Right lobe of liver (tissue), 6 donors: ENCODE measurements at regions not wholly inside any gene's neighbourhood (a gene's known extent, or its start where the extent isn't known, plus 50 kb on each side); places are given as distances from the start of the nearest gene placed in this dataset.

Experiments used
- ATAC-seq, 4 donors: fragments of 200-7000 bp; cut with Tn5 transposase; one replicate each; pipeline ENCODE4 v1.9.1; 2020; ENCODE audit warnings: mild to moderate bottlenecking in 4 of 4, moderate library complexity in 4 of 4
- DNase-seq, 3 donors: peaks; one replicate each; pipeline ENCODE4 v3.0.0-alpha.2; 2020
- H3K27ac ChIP-seq, 3 donors: fragments of 200-600 bp; one replicate each; pipeline ENCODE4 v1.8.0; 2022
- H3K27me3 ChIP-seq, 2 donors: fragments of 200-600 bp; one replicate each; pipeline ENCODE4 v1.8.0; 2022
- H3K36me3 ChIP-seq, 4 donors: fragments of 200-600 bp; sonication (generic) in 1 of 4; one replicate each; pipeline versions ENCODE4 v1.5.1 to v1.8.0; 2017 to 2022; ENCODE audit warnings: control low read depth in 1 of 4
- H3K4me1 ChIP-seq, 4 donors: fragments of 200-600 bp; sonication (generic) in 1 of 4; one replicate each; pipeline versions ENCODE4 v1.5.1 to v1.8.0; 2017 to 2022; ENCODE audit warnings: control low read depth in 1 of 4
- H3K4me3 ChIP-seq, 3 donors: fragments of 200-600 bp; one replicate each; pipeline ENCODE4 v1.8.0; 2022
- H3K9me3 ChIP-seq, 4 donors: fragments of 200-600 bp; sonication (generic) in 1 of 4; one replicate each; pipeline versions ENCODE4 v1.5.1 to v1.8.0; 2017 to 2022; ENCODE audit warnings: control low read depth in 1 of 4
- CTCF ChIP-seq, 4 donors: fragments of 200-600 bp in 3 of 4; fragments of 450-650 bp in 1 of 4; IDR thresholded peaks; one replicate each; pipeline versions ENCODE4 v1.5.1 to v1.8.0; 2016 to 2022; ENCODE audit warnings: antibody characterized with exemption in 4 of 4, mild to moderate bottlenecking in 2 of 4
- POLR2A ChIP-seq: fragments of 450-650 bp; IDR thresholded peaks from one replicate; pipeline ENCODE4 v1.6.1; 2017; ENCODE audit warnings: antibody characterized with exemption, mild to moderate bottlenecking
- WGBS: methylation state at CpG from one replicate; pipeline ENCODE4 v1.1.6; 2018; ENCODE audit warnings: low coverage, low lambda C conversion rate; ENCODE audit not compliant: insufficient coverage; ENCODE audit errors: missing lambda C conversion rate; 5-methylcytosine and 5-hydroxymethylcytosine counted together
- intact Hi-C, 2 donors: fragments of 100-400 bp; cut with DNase I; formaldehyde crosslinking; loops; one replicate each; pipeline versions ENCODE4 v1.11.2 to v1.14.1; 2022
- donor health status: DM: no; HTN: yes; CAD: no.
- donor health status: DM: no; HTN: no; CAD: no.
- donor health status: DM: no; HTN: no; CAD: no.
- donor health status: DM: no; HTN: yes; CAD: no.
- donor health status: DM: no; HTN: yes; CAD: no.

DNA sequence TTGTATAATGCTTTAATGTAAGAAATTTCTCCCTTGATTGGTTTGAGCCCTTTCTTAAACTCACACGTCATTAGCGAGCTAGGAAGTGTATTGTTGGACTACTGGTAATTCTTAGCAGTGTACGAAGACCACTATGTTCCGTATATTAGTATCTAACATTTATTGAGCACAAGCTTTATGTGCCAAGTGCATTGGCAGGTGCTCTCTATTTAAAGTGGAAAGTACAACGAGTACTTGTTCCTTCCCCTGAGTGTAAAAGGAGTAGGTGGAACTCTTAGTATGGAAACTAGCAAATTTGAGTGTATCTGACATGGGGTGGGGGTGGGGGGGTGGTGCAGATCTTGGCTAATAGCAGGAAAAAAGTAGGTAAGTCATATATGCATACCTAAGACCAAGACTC is 594.7 kb downstream of the FGF9 start:
- 68% methylated on average over 5 of the region's 5 CpGs for WGBS
- DNase-seq (no peak), ATAC-seq (no peak)
- intact Hi-C loops = no loop called here
- H3K4me3 ChIP-seq = no peak overlapping the region
- no peaks in the 10 kb centered on the region for H3K27me3 ChIP-seq
- no peaks in the 10 kb centered on the region for H3K9me3 ChIP-seq
- H3K27ac ChIP-seq = no peak overlapping the region
- H3K4me1 ChIP-seq = no peaks in the 10 kb centered on the region
- no peaks in the 10 kb centered on the region for H3K36me3 ChIP-seq
- TF ChIP-seq POLR2A = no peak
- TF ChIP-seq CTCF (IDR thresholded peaks at IDR 0.05) = no peak

GRCh38 chr13:22270881-22271280 is 600.0 kb downstream of the FGF9 start:
- intact Hi-C loops = no loop called here
- Histone ChIP-seq H3K4me3 (no peak overlapping the region), H3K4me1 (no peaks in the 10 kb centered on the region), H3K36me3 (no peaks in the 10 kb centered on the region), H3K27ac (no peak overlapping the region), H3K9me3 (no peaks in the 10 kb centered on the region), H3K27me3 (no peaks in the 10 kb centered on the region)
- 60% methylated on average over 1 of the region's 5 CpGs for WGBS
- DNase-seq (no peak), ATAC-seq (no peak)
- TF ChIP-seq CTCF (IDR thresholded peaks at IDR 0.05) = no peak
- no peak for TF ChIP-seq POLR2A

DNA sequence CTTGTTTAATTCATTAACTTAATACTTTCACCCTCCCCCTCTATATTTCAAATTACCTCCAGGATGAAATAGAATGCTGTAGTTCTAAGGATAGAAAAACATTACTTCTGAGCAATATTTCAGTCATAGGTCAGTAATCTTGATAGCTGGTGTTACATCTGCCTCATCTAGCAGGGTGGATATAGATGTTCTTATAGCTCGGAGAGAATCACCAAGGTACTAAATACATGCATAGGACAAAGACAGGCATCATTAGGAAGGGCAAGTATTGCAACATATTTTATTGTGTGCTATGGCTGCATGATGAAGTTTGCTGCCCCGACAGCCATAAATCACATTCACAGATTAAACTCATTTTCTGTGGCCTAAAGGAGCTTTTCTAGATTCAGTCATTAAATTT is 601.0 kb downstream of the FGF9 start:
- no peaks in the 10 kb centered on the region for H3K9me3 ChIP-seq
- ATAC-seq (no peak), DNase-seq (no peak)
- H3K27ac ChIP-seq = no peak overlapping the region
- WGBS = 60% methylated on average over 2 of the region's 2 CpGs
- H3K27me3 ChIP-seq = no peaks in the 10 kb centered on the region
- no peak overlapping the region for H3K4me3 ChIP-seq
- intact Hi-C loops = no loop called here
- no peaks in the 10 kb centered on the region for H3K36me3 ChIP-seq
- TF ChIP-seq CTCF (IDR thresholded peaks at IDR 0.05) = no peak
- no peak for TF ChIP-seq POLR2A
- H3K4me1 ChIP-seq = no peaks in the 10 kb centered on the region

DNA sequence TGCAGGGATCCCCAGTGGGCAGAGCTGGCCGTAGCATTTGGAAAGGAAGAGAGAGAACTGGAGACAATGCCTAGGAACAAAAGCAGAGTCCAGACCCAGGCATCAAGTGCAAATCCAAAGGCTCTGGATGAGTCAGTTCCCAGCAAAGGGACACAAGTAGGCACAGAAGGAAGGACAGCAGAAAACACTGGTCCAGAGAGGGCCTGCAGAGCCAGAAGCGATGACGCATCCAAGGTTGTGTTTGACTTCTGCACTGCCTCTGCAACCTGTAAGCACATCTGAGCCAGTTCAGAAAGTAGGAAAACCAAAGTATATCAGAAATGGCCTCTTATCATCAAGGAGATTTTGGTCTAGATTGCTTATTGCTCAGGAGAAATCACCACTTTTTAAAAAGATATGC is 604.5 kb downstream of the FGF9 start:
- ATAC-seq = no peak
- 58% methylated on average over 3 of the region's 3 CpGs for WGBS
- intact Hi-C loops = no loop called here
- Histone ChIP-seq H3K27ac (no peak overlapping the region), H3K27me3 (no peaks in the 10 kb centered on the region), H3K36me3 (no peaks in the 10 kb centered on the region), H3K9me3 (no peaks in the 10 kb centered on the region), H3K4me3 (no peak overlapping the region), H3K4me1 (no peaks in the 10 kb centered on the region)
- no peak for DNase-seq
- TF ChIP-seq CTCF (IDR thresholded peaks at IDR 0.05) (no peak), POLR2A (no peak)

- Histone ChIP-seq H3K9me3 (no peaks in the 10 kb centered on the region), H3K27me3 (no peaks in the 10 kb centered on the region), H3K4me1 (no peaks in the 10 kb centered on the region), H3K36me3 (no peaks in the 10 kb centered on the region), H3K27ac (no peak overlapping the region), H3K4me3 (no peak overlapping the region)
- intact Hi-C loops = no loop called here
- DNase-seq = no peak
- 54% methylated on average over 3 of the region's 5 CpGs for WGBS
- ATAC-seq = no peak
- TF ChIP-seq POLR2A (no peak), CTCF (IDR thresholded peaks at IDR 0.05) (no peak)
Observed at GRCh38 chr13:22276616-22277015, 605.7 kb downstream of the FGF9 start.
